Gastrocnemius medialis (tissue), 4 donors: ENCODE measurements at regions not wholly inside any gene's neighbourhood (a gene's known extent, or its start where the extent isn't known, plus 50 kb on each side); places are given as distances from the start of the nearest gene placed in this dataset.

Experiments
- ATAC-seq, 2 donors: fragments of 150-250 bp; one replicate each; pipeline ENCODE4 v1.9.1; 2016
- DNase-seq, 2 donors: peaks; one replicate each; pipeline ENCODE4 v3.0.0-alpha.2; 2019
- H3K27ac ChIP-seq, 4 donors: fragments of 200-600 bp; sonication (generic); 1 replicate in 1 of 4; 2 replicates in 3 of 4; pipeline ENCODE4 v1.5.1; 2016 to 2018; ENCODE audit warnings: mild to moderate bottlenecking in 2 of 4, moderate library complexity in 1 of 4
- H3K27me3 ChIP-seq, 3 donors: fragments of 200-600 bp; sonication (generic) in 2 of 3; 1 replicate in 1 of 3; 2 replicates in 2 of 3; pipeline versions ENCODE4 v1.5.1 to v1.6.0; 2016 to 2019; ENCODE audit warnings: mild to moderate bottlenecking in 1 of 3, moderate library complexity in 1 of 3
- H3K36me3 ChIP-seq, 2 donors: fragments of 200-600 bp; sonication (generic) in 1 of 2; one replicate each; pipeline ENCODE4 v1.5.1; 2017 to 2018
- H3K4me1 ChIP-seq, 2 donors: fragments of 200-600 bp; sonication (generic) in 1 of 2; one replicate each; pipeline ENCODE4 v1.5.1; 2016 to 2017; ENCODE audit warnings: mild to moderate bottlenecking in 2 of 2
- H3K4me3 ChIP-seq, 4 donors: fragments of 200-600 bp; sonication (generic) in 3 of 4; 1 replicate in 1 of 4; 2 replicates in 3 of 4; pipeline ENCODE4 v1.5.1; 2016 to 2019; ENCODE audit warnings: mild to moderate bottlenecking in 2 of 4
- H3K9me3 ChIP-seq, 3 donors: fragments of 200-600 bp; sonication (generic) in 2 of 3; 1 replicate in 1 of 3; 2 replicates in 2 of 3; pipeline ENCODE4 v1.5.1; 2016 to 2019
- POLR2A ChIP-seq, 2 donors: fragments of 450-650 bp; IDR thresholded peaks; one replicate each; pipeline ENCODE4 v1.6.1; 2017; ENCODE audit warnings: antibody characterized with exemption in 2 of 2, mild to moderate bottlenecking in 2 of 2, moderate library complexity in 2 of 2
- in situ Hi-C, 4 donors: fragments of 200-750 bp; cut with MboI; loops; one replicate each; pipeline versions ENCODE4 v1.15.0 to v1.8.0; 2017; ENCODE audit warnings: low sequenced_read_pairs in 4 of 4
- intact Hi-C: fragments of 100-400 bp; cut with DNase I; formaldehyde crosslinking; loops from one replicate; pipeline ENCODE4 v1.15.1; 2023; ENCODE audit warnings: low total_unique reads
- TF ChIP-seq, protein P1 (sequence below), 5 experiments: fragments of 450-650 bp in 3 of 5; fragments of 200-600 bp in 2 of 5; sonication (generic) in 2 of 5; IDR thresholded peaks in 4 of 5; conservative IDR thresholded peaks in 1 of 5; 1 replicate in 4 of 5; 2 replicates in 1 of 5; pipeline ENCODE4 v1.5.1; 2016 to 2019; ENCODE audit warnings: antibody characterized with exemption in 5 of 5, mild to moderate bottlenecking in 3 of 5, moderate library complexity in 3 of 5

GRCh38 chr2:12253167-12253778, 463.5 kb upstream of the TRIB2 start:
- no peak for DNase-seq
- TF ChIP-seq POLR2A (IDR thresholded peaks at IDR 0.05): no peak
- TF ChIP-seq, protein P1, sequence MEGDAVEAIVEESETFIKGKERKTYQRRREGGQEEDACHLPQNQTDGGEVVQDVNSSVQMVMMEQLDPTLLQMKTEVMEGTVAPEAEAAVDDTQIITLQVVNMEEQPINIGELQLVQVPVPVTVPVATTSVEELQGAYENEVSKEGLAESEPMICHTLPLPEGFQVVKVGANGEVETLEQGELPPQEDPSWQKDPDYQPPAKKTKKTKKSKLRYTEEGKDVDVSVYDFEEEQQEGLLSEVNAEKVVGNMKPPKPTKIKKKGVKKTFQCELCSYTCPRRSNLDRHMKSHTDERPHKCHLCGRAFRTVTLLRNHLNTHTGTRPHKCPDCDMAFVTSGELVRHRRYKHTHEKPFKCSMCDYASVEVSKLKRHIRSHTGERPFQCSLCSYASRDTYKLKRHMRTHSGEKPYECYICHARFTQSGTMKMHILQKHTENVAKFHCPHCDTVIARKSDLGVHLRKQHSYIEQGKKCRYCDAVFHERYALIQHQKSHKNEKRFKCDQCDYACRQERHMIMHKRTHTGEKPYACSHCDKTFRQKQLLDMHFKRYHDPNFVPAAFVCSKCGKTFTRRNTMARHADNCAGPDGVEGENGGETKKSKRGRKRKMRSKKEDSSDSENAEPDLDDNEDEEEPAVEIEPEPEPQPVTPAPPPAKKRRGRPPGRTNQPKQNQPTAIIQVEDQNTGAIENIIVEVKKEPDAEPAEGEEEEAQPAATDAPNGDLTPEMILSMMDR (IDR thresholded peaks at IDR 0.05 in 4 of 5, conservative IDR thresholded peaks at IDR 0.05 in 1 of 5): no peak
- H3K4me3 ChIP-seq: no peak overlapping the region
- in situ Hi-C loops: no loop called here
- no peaks in the 10 kb centered on the region for H3K9me3 ChIP-seq
- H3K36me3 ChIP-seq: no peaks in the 10 kb centered on the region
- H3K27me3 ChIP-seq: no peaks in the 10 kb centered on the region
- ATAC-seq: no peak
- H3K27ac ChIP-seq: no peak overlapping the region
- intact Hi-C loops: no loop called here
- no peaks in the 10 kb centered on the region for H3K4me1 ChIP-seq

DNA sequence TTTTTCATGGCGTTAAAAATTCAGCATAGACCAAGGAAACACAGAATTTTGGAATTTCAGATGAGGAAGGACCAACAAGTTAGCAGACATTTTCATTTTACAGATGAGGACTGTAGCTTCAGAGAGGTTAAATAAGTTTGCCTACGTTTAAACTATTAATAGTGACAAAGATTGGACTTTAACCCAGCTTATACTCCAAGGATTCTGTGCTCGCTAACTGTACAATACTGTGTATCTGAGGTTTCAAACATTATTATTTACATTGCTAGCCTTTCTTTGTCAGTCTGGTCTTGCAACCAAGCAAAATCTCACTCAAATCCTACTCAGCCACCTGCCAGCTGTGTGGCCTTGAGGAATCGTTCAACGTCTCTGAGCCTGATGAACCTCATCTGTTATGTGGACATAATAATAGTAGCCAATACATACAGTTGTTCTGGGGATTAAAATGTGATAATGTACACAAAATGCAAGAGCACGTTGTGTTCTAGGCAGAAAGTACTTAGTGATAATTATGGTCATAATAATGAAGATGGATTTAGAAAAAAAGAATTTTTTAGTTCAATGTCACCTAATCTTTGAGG, 462.4 kb upstream of the TRIB2 start:
- Histone ChIP-seq H3K9me3 (no peaks in the 10 kb centered on the region), H3K36me3 (no peaks in the 10 kb centered on the region), H3K27ac (no peak overlapping the region), H3K4me1 (no peaks in the 10 kb centered on the region), H3K27me3 (no peaks in the 10 kb centered on the region), H3K4me3 (no peak overlapping the region)
- DNase-seq (no peak), ATAC-seq (no peak)
- TF ChIP-seq, protein P1 (IDR thresholded peaks at IDR 0.05 in 4 of 5, conservative IDR thresholded peaks at IDR 0.05 in 1 of 5): no peak
- TF ChIP-seq POLR2A (IDR thresholded peaks at IDR 0.05): no peak
- in situ Hi-C loops (no loop called here), intact Hi-C loops (no loop called here)

GRCh38 chr2:12256206-12256605, 460.5 kb upstream of the TRIB2 start:
- DNase-seq (no peak), ATAC-seq (no peak)
- TF ChIP-seq, protein P1 (IDR thresholded peaks at IDR 0.05 in 4 of 5, conservative IDR thresholded peaks at IDR 0.05 in 1 of 5): no peak
- no peak for TF ChIP-seq POLR2A (IDR thresholded peaks at IDR 0.05)
- Histone ChIP-seq H3K36me3 (no peaks in the 10 kb centered on the region), H3K27ac (no peak overlapping the region), H3K9me3 (no peaks in the 10 kb centered on the region), H3K4me1 (no peaks in the 10 kb centered on the region), H3K4me3 (no peak overlapping the region), H3K27me3 (no peaks in the 10 kb centered on the region)
- in situ Hi-C loops: no loop called here
- intact Hi-C loops: no loop called here

DNA sequence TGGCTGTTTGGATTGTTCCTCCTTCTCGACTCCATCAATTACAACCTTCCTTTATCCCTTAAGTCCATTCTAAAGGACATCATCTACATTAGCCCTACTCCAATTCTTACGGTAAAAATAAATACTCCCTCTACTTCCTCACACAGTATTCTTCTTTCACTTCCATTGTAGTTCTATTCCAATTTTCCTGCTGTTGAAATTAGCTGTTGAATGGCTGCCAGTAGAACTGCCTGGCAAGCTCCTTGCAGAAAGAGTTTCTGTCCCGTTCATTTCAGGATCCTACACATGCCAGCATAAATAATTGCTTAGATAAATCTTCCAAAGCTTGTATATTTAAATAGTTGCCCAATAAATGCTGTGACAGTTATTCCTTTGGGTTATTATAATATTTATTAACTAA, 459.3 kb upstream of the TRIB2 start:
- Histone ChIP-seq H3K9me3 (no peaks in the 10 kb centered on the region), H3K36me3 (no peaks in the 10 kb centered on the region), H3K27ac (no peak overlapping the region), H3K4me1 (peaks cover 0 to 6% of the 10 kb centered on the region in 2 donors), H3K27me3 (no peaks in the 10 kb centered on the region), H3K4me3 (no peak overlapping the region)
- no peak for DNase-seq
- in situ Hi-C loops (no loop called here), intact Hi-C loops (no loop called here)
- TF ChIP-seq, protein P1 (IDR thresholded peaks at IDR 0.05 in 4 of 5, conservative IDR thresholded peaks at IDR 0.05 in 1 of 5): no peak
- TF ChIP-seq POLR2A (IDR thresholded peaks at IDR 0.05): no peak
- ATAC-seq: no peak

DNA sequence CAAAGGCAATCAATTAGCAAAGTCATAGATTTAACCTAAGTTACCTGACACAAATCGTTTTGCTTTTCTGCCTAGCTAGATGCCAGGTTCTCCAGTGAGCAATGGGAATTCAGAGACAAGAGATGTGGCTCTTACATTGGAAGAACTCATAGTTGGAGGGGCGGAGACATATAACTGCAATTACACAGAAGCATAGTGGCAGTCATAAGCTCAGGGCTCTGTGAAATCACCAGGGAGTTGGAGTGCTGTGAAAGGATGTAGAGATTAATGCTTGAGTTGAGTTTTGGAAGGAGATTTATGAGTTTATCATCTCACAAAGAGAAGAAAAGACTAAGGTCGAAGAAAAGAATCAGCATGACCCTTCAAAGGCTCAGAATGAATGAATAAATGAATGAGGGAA, 457.2 kb upstream of the TRIB2 start:
- TF ChIP-seq, protein P1 (IDR thresholded peaks at IDR 0.05 in 4 of 5, conservative IDR thresholded peaks at IDR 0.05 in 1 of 5): no peak
- no peak for TF ChIP-seq POLR2A (IDR thresholded peaks at IDR 0.05)
- H3K36me3 ChIP-seq: no peaks in the 10 kb centered on the region
- intact Hi-C loops (no loop called here), in situ Hi-C loops (no loop called here)
- DNase-seq: no peak
- no peaks in the 10 kb centered on the region for H3K27me3 ChIP-seq
- H3K4me1 ChIP-seq: peaks cover 11 to 15% of the 10 kb centered on the region in 2 donors
- no peaks in the 10 kb centered on the region for H3K9me3 ChIP-seq
- H3K4me3 ChIP-seq: no peak overlapping the region
- H3K27ac ChIP-seq: no peak overlapping the region
- no peak for ATAC-seq
